ENCODE measurements at regions not wholly inside any gene's neighbourhood (a gene's known extent, or its start where the extent isn't known, plus 50 kb on each side); places are given as distances from the start of the nearest gene placed in this dataset.

- no peak for DNase-seq
Observed at GRCh38 chr2:221042926-221043325, 529.2 kb downstream of the EPHA4 start.

DNA sequence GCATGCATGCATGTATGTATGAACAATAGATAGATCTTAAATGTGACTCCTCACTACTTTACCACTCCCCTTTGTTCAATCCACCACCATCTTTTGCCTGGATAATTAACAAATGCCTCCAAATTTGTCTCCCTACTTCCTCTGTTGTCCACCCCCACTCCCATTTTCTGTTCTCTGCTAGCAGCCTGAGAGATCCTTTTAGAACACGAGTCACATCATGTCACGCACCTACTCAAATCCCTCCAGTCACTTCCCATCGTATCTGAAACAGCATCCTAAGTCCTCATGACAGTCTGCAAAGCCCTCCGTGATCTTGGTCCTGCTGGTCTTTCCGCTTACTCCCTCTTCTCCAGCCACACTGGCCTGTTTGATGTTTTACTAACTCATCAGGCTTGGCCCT, 527.3 kb downstream of the EPHA4 start:
- no peak for DNase-seq

DNA sequence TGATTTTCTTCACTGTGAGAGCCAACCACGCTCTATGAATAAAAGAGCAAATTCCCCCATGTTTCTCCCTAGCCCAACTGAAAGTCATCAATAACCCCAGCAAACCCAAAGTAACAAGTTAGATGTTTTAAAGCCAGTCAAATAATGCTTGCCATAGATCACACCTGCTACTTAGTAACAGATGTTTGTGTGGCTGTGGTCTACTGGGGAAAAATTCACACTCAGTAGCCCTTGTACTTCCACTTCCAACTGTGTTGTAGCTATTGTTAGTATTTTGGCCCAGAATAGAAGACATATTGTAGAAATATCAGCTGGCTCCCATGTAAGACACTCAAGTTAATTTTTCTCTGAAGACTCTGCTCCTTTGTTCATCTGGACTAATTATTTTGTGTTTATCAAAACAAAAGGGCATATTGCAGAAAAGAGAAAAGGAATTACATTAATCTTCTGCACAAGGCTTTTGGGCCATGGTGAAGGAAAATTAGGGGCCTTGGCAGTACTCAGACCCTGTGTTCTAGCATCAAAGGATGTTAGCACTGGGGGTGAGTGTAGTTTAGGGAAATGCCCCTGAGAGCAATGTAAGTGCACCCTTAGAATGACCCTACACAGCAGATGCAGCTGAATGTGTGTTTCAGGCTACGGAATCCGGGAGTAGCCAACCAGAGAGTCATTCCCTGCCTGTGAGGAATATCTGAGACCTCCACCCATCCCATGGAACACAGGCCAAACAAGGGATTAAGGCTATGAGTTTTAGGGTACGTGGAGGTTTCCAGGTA, 521.9 kb downstream of the EPHA4 start:
- no peak for DNase-seq

DNA sequence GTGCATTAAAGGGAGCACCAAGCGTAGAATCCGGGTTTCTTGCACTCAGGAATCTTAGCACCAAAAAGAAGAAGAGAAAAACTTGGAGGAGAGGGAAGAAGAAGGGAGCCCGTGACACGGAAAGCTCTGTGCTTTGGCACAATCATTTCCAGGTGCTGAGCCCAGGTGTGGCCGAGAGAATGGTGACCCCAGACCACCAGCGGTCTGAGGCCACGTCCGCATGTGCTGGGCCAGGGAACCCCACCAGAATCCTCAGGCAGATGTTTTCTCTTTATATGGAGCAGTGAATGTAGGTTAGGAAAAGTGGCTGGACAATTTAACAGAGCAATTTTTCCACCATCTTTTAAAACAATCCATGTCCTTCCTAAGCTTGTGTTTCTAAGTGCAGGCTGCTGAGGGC, 520.9 kb downstream of the EPHA4 start:
- no peak for DNase-seq

GRCh38 chr2:221060376-221060775, 511.7 kb downstream of the EPHA4 start:
- no peak for DNase-seq

DNA sequence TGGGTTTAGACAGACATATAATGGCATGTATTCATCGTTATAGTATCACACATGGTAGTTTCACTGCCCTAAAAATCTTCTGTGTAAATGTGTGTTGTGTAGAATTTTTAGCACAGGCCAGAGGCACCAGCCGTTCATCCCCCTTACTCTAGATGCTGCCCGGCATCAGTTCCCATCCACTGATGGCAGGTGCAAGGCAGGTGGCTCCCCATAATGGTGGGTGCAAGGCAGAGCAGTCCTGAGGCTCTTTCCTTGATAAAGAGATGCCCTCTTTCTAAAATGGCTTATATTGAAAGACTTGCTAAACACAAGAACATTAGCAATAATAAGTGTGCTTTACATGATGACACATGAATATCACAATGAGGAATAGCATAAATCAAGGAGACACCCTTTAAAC, 508.5 kb downstream of the EPHA4 start:
- no peak for DNase-seq

DNA sequence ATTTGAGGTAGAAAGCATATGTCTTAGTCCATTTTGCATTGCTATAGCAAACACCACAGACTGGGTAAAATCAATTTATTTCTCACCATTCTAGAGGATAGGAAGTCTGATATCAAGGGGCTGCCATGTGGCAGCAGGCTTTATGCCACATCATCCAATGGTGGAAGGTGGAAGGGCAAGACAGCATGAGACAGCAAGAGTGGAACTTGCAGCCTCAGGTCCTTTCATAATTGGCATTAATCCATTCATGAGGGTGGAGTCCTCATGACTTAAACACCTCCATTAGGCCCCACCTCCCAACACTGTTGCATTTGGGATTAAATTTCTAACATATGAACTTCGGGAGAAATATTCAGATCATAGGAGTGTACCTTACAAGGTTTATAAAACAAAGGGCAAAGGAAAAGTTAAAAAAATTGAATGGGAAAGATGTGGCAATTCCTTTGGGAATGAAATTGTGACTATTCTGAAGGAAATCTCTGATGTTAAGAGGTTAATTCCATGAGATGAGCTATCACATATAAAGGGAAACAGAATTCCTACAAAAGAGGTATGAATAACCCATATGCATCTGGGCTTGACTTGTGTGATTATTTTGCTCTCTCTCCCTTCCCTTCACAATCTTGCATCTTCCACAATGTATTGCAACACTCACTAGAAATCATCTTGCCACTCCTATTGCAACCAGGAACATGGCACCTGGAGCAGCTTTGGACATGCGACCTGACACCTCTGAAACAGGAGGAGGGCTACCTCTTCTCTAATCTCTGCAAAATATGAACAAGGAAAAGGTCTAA, 507.8 kb downstream of the EPHA4 start:
- DNase-seq: no peak

DNA sequence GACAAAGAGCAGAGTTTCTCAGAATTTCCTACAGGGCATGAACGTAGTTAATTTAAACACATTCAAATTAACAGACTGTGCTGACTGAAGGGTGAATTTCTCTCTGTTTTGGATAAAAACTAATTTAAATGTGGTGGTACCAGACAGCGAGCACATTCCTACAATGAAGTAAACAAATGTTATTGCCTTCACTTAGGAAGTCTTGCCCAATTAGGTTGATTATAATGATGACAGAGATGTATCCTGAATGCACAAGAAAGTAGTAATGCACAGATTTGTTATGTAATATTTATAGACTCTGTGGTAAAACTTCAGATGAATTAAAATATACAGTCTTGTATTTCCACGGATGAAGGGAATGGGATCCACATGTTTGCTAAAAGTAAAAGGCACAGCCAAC, 507.2 kb downstream of the EPHA4 start:
- DNase-seq: no peak

- DNase-seq: no peak
Observed at GRCh38 chr2:221068123-221068522, 504.0 kb downstream of the EPHA4 start.

DNA sequence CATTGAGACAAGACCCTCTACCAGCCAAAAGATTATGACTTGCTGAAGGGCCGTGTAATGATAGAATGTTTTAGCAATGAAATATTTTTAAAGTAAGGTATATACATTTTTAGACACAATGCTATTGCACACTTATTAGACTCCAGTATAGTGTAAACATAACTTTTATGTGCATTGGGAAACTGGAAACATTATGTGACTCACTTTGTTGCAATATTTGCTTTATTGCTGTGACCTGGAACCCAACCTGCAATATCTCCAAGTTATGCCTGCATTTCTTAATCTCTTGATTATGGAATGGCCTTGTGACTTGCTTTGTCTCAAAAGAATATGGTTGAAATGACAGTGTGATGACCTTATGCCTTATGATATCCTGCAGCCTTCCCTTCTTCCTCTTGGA, 502.0 kb downstream of the EPHA4 start:
- DNase-seq: no peak

DNA sequence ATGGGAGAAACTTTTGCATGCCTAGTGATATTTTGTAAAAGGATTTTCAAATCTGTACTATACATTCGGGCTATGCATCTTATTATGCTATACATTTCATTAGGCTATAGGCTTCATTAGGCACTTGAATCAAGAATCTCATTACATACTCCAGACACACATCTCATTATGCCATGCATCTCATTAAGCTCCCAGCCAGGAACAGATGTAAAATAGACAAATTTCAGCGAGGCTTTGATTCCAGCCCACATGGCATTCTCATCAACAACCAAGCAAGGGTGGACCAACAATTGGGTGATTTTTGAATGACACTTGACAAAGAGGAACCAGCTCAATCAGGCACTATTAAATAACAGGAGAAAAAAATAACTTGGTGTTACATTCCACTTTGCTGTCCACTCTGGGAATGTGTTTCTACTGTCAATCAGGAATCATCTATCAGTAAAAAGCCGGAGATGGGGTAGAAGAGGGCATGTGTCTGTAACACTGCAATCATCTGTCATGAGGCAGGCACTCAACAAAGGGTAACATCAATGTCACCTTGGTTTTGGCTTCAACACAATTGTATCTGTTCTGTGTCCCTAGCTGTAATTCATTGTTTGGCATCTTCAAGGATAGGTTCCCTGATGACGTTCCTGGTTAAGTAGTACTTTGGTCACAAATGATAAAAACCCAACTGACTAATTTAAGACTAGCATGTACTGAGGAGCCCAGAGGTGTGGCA, 498.6 kb downstream of the EPHA4 start:
- DNase-seq: no peak

GRCh38 chr2:221074238-221074637, 497.9 kb downstream of the EPHA4 start:
- no peak for DNase-seq

DNA sequence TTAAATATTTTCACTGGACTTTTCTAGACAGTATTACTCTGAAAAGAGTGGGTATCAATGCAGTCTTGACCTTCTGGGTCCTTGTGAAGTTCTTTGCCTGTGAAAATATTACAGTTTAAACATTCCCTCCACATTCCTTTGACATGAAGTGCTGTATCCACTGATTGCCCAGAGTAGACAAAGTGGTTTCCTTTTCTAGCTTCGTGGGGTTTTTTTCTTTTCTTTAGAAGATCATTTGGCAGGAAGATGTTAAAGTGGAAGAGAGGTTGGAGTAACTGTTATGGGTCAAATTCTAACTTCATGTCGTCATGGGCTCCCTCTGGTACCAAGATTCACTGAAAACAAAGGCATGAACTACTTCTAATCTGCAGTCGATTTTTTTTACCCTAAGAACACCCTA, 496.9 kb downstream of the EPHA4 start:
- no peak for DNase-seq

GRCh38 chr2:221077251-221077650, 494.9 kb downstream of the EPHA4 start:
- no peak for DNase-seq

DNA sequence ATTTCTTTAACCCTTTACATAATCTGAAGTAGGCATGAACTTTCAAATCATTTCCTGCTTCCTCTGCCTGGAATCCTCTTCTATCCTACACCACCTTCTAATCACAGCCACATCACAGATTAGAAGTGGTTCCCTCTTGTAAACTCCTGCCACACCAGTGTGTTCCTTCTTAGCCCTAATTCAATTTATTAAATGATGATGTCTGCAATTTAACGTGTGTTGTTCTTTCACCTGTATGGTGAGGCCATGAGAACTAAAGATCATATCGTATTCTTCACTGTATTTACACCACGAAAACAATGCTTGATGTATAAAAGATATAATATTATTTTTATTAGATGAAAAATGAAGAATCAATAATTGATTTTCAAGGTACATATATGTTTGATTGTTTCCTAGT, 494.3 kb downstream of the EPHA4 start:
- DNase-seq: no peak

- DNase-seq: no peak
Observed at GRCh38 chr2:221085341-221085900, 486.7 kb downstream of the EPHA4 start.

GRCh38 chr2:221085936-221086335, 486.2 kb downstream of the EPHA4 start:
- no peak for DNase-seq

DNA sequence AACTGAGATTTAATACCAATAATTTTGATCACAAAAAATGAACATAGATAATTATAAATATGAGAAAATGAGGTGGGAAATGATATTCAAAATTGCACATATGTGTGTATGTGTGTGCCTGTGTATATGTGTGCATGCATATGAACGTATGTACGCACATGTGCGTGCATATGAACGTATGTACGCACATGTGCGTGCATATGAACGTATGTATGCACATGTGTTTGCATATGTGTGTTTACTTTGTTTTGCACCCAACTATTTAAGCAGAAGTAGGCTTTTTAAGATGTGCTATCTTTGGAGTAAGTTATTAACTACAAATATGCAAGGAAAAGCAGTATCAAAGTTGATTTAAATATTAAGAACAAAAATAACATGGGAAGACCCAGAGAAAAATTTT, 484.3 kb downstream of the EPHA4 start:
- DNase-seq: no peak

DNA sequence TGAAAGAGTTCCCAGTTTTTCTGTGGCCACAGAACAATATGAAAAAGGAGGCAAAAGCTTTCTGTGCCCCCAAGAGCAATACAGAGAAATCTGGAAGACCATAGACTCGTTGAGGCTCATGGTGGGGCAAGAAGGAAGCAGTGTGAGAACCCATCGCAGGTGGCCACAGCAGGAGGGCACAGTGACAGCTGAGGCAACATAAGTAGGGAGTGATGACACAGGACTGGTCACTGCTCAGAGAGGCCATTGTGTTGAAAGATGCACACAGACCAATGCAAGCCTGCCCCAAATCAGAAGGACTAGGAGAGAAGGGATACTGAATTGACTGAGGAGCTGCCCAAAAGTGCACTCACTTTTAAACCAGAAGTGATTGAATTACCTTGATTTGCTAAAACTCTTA, 483.6 kb downstream of the EPHA4 start:
- no peak for DNase-seq

- DNase-seq: no peak
Observed at GRCh38 chr2:221095356-221095755, 476.7 kb downstream of the EPHA4 start.

- DNase-seq: no peak
Observed at GRCh38 chr2:221096706-221097567, 475.2 kb downstream of the EPHA4 start.

DNA sequence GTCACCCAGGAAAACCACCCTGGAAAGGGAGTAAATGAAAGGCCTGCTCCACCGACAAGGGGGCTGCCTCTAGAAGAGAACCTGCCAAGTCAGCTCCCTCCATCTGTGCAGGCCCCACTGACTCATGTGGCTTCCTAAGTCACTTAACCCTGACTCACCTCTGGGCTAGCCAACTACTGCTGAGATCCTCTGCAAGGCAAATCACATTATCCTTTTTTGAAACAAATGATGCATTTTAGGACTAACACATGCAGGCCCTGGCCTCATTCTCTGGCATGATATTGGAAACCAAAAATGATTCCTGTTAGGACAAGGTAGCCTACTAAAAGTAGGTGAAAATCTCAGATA, 474.6 kb downstream of the EPHA4 start:
- no peak for DNase-seq

GRCh38 chr2:221097949-221098348, 474.2 kb downstream of the EPHA4 start:
- DNase-seq: no peak

All from CD4-positive, alpha-beta T cell treated with Interleukin-17A for 1 hour (primary cell).